SK-N-SH (cell line): ENCODE measurements at regions not wholly inside any gene's neighbourhood (a gene's known extent, or its start where the extent isn't known, plus 50 kb on each side); places are given as distances from the start of the nearest gene placed in this dataset.

ENCODE experiments used
- CTCF ChIA-PET: fragments of 300-600, 350-600 bp; formaldehyde crosslinking; extraction: SDS; loops from one replicate; lab custom pipeline; 2021; lab: Yijun Ruan, JAX
- POLR2A ChIA-PET: fragments of 350-600 bp; sonication (Branson Sonifier 250); formaldehyde crosslinking; extraction: SDS; loops from one replicate; lab custom pipeline; 2020; ENCODE audit warnings: antibody characterized with exemption, inconsistent platforms; lab: Yijun Ruan, JAX
- DNase-seq: peaks from one replicate; pipeline ENCODE4 v3.0.0; 2012
- H2AFZ ChIP-seq: fragments of 200-600 bp; sonication (generic); 2 replicates; pipeline ENCODE4 v1.8.1; 2016; ENCODE audit warnings: antibody characterized with exemption, mild to moderate bottlenecking, low read depth
- H3F3A ChIP-seq: fragments of 200-600 bp; sonication (generic); replicated peaks from 2 replicates; pipeline ENCODE3; 2016; ENCODE audit warnings: antibody characterized with exemption, mild to moderate bottlenecking; ENCODE audit not compliant: insufficient read depth
- H3K27ac ChIP-seq, 2 experiments: fragments of 200-500 bp in 1 of 2; fragments of 200-600 bp in 1 of 2; sonication (Bioruptor generic) in 1 of 2; sonication (generic), shearing (Covaris generic) in 1 of 2; 2 replicates each; pipeline versions ENCODE4 v1.5.1 to v1.6.1; 2014 to 2016; ENCODE audit warnings: low read depth in 2 of 2, inconsistent platforms in 1 of 2, low read length in 1 of 2, mild to moderate bottlenecking in 1 of 2, mixed read lengths in 1 of 2
- H3K27me3 ChIP-seq: fragments of 200-600 bp; sonication (generic), shearing (Covaris generic); 2 replicates; pipeline ENCODE4 v1.6.1; 2016; ENCODE audit warnings: mixed run types; ENCODE audit not compliant: insufficient read depth
- H3K36me3 ChIP-seq, 2 experiments: fragments of 200-500 bp in 1 of 2; fragments of 200-600 bp in 1 of 2; sonication (Bioruptor generic) in 1 of 2; sonication (generic) in 1 of 2; replicated peaks in 1 of 2; 2 replicates each; pipeline versions ENCODE3 to v1.5.1; 2014 to 2016; ENCODE audit warnings: low read length in 1 of 2, mild to moderate bottlenecking in 1 of 2; ENCODE audit not compliant: insufficient read depth in 2 of 2, control insufficient read depth in 1 of 2
- H3K4me1 ChIP-seq, 2 experiments: fragments of 200-500 bp in 1 of 2; fragments of 200-600 bp in 1 of 2; sonication (Bioruptor generic) in 1 of 2; sonication (generic), shearing (Covaris generic) in 1 of 2; 2 replicates each; pipeline versions ENCODE4 v1.5.1 to v1.6.1; 2014 to 2016; ENCODE audit warnings: low read depth in 1 of 2, low read length in 1 of 2, mixed run types in 1 of 2; ENCODE audit not compliant: insufficient read depth in 2 of 2, control insufficient read depth in 1 of 2
- H3K4me2 ChIP-seq: fragments of 200-600 bp; sonication (generic), shearing (Covaris generic); 2 replicates; pipeline ENCODE4 v1.6.1; 2017; ENCODE audit warnings: mixed run types
- H3K4me3 ChIP-seq, 2 experiments: fragments of 200-500 bp in 1 of 2; fragments of 200-600 bp in 1 of 2; sonication (Bioruptor generic) in 1 of 2; sonication (generic), shearing (Covaris generic) in 1 of 2; 2 replicates each; pipeline versions ENCODE4 v1.5.1 to v1.8.1; 2014 to 2016; ENCODE audit warnings: low read depth in 2 of 2, inconsistent platforms in 1 of 2, low read length in 1 of 2, mild to moderate bottlenecking in 1 of 2, mixed read lengths in 1 of 2, moderate library complexity in 1 of 2
- H3K79me2 ChIP-seq: fragments of 200-600 bp; sonication (generic); 2 replicates; pipeline ENCODE4 v1.8.1; 2017; ENCODE audit warnings: mild to moderate bottlenecking; ENCODE audit not compliant: insufficient read depth
- H3K9ac ChIP-seq: fragments of 200-600 bp; sonication (generic); 2 replicates; pipeline ENCODE4 v1.6.1; 2017; ENCODE audit warnings: mixed run types
- H3K9me2 ChIP-seq: fragments of 200-600 bp; sonication (generic); 2 replicates; pipeline ENCODE4 v1.6.1; 2017; ENCODE audit warnings: mixed run types
- H3K9me3 ChIP-seq: fragments of 200-600 bp; sonication (generic); 2 replicates; pipeline ENCODE4 v1.6.1; 2017; ENCODE audit warnings: mixed run types, mild to moderate bottlenecking, moderate library complexity
- H4K20me1 ChIP-seq: fragments of 200-600 bp; sonication (generic); 2 replicates; pipeline ENCODE4 v1.6.1; 2017; ENCODE audit warnings: mild to moderate bottlenecking, mixed run types; ENCODE audit not compliant: insufficient read depth
- CHD2 ChIP-seq: fragments of 150-350 bp; IDR thresholded peaks from 2 replicates; pipeline ENCODE4 v1.6.1; 2018; ENCODE audit warnings: low read length; ENCODE audit not compliant: partially characterized antibody
- EP300 ChIP-seq, 2 experiments: IDR thresholded peaks; 2 replicates each; pipeline versions ENCODE4 v1.4.0 to v1.6.1; 2012; ENCODE audit warnings: borderline replicate concordance in 1 of 2, low read depth in 1 of 2, low read length in 1 of 2
- EZH2phosphoT487 ChIP-seq: fragments of 200-600 bp; sonication (generic); IDR thresholded peaks from 2 replicates; pipeline ENCODE4 v1.6.1; 2017; ENCODE audit warnings: low read depth, mixed run types, mild to moderate bottlenecking, antibody characterized with exemption, moderate library complexity, borderline replicate concordance
- FOSL2 ChIP-seq: IDR thresholded peaks from 2 replicates; pipeline ENCODE4 v1.4.0; 2012; ENCODE audit warnings: low read depth, mild to moderate bottlenecking, moderate library complexity, borderline replicate concordance
- FOXJ3 ChIP-seq: sonication (generic); formaldehyde crosslinking; IDR thresholded peaks from 2 replicates; pipeline ENCODE4 v1.5.1; 2020; ENCODE audit warnings: mild to moderate bottlenecking, missing genetic modification reagents
- GABPA ChIP-seq: IDR thresholded peaks from 2 replicates; pipeline ENCODE4 v1.4.0; 2012; ENCODE audit warnings: low read depth, mild to moderate bottlenecking
- MEF2A ChIP-seq: IDR thresholded peaks from 2 replicates; pipeline ENCODE4 v1.4.0; 2012; ENCODE audit warnings: low read depth, borderline replicate concordance
- MXI1 ChIP-seq: IDR thresholded peaks from 2 replicates; pipeline ENCODE4 v1.6.1; 2012; ENCODE audit warnings: mild to moderate bottlenecking, low read depth, low read length, improper control_type of control experiment
- PBX3 ChIP-seq: IDR thresholded peaks from 2 replicates; pipeline ENCODE4; 2012
- POLR2AphosphoS5 ChIP-seq: IDR thresholded peaks from 2 replicates; pipeline ENCODE4 v1.6.1; 2012; ENCODE audit warnings: low read depth, low read length
- RAD21 ChIP-seq: IDR thresholded peaks from 2 replicates; pipeline ENCODE4 v1.6.1; 2012; ENCODE audit warnings: mild to moderate bottlenecking, low read length
- RFX5 ChIP-seq: IDR thresholded peaks from 2 replicates; pipeline ENCODE4 v1.6.1; 2012; ENCODE audit warnings: mild to moderate bottlenecking, improper control_type of control experiment, low read length
- TCF12 ChIP-seq: IDR thresholded peaks from 2 replicates; pipeline ENCODE4 v1.4.0; 2012
- USF1 ChIP-seq: IDR thresholded peaks from 2 replicates; pipeline ENCODE4 v1.4.0; 2012; ENCODE audit warnings: low read depth, borderline replicate concordance
- YY1 ChIP-seq: IDR thresholded peaks from 2 replicates; pipeline ENCODE4 v1.4.0; 2012; ENCODE audit warnings: low read depth, mild to moderate bottlenecking
- WGBS: methylation state at CpG from one replicate; pipeline ENCODE4 v1.1.6; 2017; ENCODE audit warnings: low lambda C conversion rate; 5-methylcytosine and 5-hydroxymethylcytosine counted together
- TF ChIP-seq, protein P1 (sequence below): IDR thresholded peaks from 2 replicates; pipeline ENCODE4 v1.4.0; 2012; ENCODE audit warnings: low read depth, borderline replicate concordance
- TF ChIP-seq, protein P2 (sequence below): fragments of 150-350 bp; IDR thresholded peaks from 2 replicates; pipeline ENCODE4 v1.6.1; 2016; ENCODE audit warnings: mild to moderate bottlenecking, low read depth, low read length
- TF ChIP-seq, protein P3 (sequence below): fragments of 150-350 bp; IDR thresholded peaks from 2 replicates; pipeline ENCODE4 v1.6.1; 2017; ENCODE audit warnings: antibody characterized with exemption, low read length, low read depth, borderline replicate concordance

GRCh38 chr5:142396436-142397038, 71.7 kb upstream of the SPRY4 start (continued):
- TF ChIP-seq, protein P1, sequence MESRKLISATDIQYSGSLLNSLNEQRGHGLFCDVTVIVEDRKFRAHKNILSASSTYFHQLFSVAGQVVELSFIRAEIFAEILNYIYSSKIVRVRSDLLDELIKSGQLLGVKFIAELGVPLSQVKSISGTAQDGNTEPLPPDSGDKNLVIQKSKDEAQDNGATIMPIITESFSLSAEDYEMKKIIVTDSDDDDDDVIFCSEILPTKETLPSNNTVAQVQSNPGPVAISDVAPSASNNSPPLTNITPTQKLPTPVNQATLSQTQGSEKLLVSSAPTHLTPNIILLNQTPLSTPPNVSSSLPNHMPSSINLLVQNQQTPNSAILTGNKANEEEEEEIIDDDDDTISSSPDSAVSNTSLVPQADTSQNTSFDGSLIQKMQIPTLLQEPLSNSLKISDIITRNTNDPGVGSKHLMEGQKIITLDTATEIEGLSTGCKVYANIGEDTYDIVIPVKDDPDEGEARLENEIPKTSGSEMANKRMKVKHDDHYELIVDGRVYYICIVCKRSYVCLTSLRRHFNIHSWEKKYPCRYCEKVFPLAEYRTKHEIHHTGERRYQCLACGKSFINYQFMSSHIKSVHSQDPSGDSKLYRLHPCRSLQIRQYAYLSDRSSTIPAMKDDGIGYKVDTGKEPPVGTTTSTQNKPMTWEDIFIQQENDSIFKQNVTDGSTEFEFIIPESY = no peak
- TF ChIP-seq POLR2AphosphoS5 = no peak
- TF ChIP-seq TCF12 = no peak
- TF ChIP-seq YY1 = no peak
- TF ChIP-seq MEF2A = no peak

GRCh38 chr5:142395334-142395733, 70.5 kb upstream of the SPRY4 start:
- POLR2A ChIA-PET = no interaction called here

More at GRCh38 chr5:142395334-142395733, 70.5 kb upstream of the SPRY4 start:
- Histone ChIP-seq H4K20me1 (no peaks in the 10 kb centered on the region), H3F3A (no peaks in the 10 kb centered on the region), H3K9me3 (no peaks in the 10 kb centered on the region), H3K9me2 (no peaks in the 10 kb centered on the region), H3K27ac (no peak overlapping the region), H3K79me2 (no peaks in the 10 kb centered on the region), H3K9ac (no peak overlapping the region), H2AFZ (no peak overlapping the region), H3K27me3 (no peaks in the 10 kb centered on the region), H3K36me3 (peaks cover 0 to 22% of the 10 kb centered on the region in 2 experiments), H3K4me1 (peaks cover 11 to 14% of the 10 kb centered on the region in 2 experiments; a peak in 2 of 4 replicates), H3K4me2 (no peak overlapping the region), H3K4me3 (no peak overlapping the region)
- DNase-seq = no peak
- CTCF ChIA-PET = no interaction called here
- WGBS = 100% methylated on average over 4 of the region's 4 CpGs
- no peak for TF ChIP-seq MXI1
- TF ChIP-seq, protein P1 = no peak
- no peak for TF ChIP-seq GABPA
- no peak for TF ChIP-seq USF1
- no peak for TF ChIP-seq FOXJ3 (CRISPR knock-in tag)
- TF ChIP-seq MEF2A = no peak
- no peak for TF ChIP-seq PBX3
- no peak for TF ChIP-seq CHD2
- no peak for TF ChIP-seq EP300 (IDR thresholded peaks at IDR 0.05; ENCODE audit: borderline replicate concordance in 1 of 2, low read depth in 1 of 2, low read length in 1 of 2)
- no peak for TF ChIP-seq EZH2phosphoT487
- no peak for TF ChIP-seq RAD21
- TF ChIP-seq, protein P2, sequence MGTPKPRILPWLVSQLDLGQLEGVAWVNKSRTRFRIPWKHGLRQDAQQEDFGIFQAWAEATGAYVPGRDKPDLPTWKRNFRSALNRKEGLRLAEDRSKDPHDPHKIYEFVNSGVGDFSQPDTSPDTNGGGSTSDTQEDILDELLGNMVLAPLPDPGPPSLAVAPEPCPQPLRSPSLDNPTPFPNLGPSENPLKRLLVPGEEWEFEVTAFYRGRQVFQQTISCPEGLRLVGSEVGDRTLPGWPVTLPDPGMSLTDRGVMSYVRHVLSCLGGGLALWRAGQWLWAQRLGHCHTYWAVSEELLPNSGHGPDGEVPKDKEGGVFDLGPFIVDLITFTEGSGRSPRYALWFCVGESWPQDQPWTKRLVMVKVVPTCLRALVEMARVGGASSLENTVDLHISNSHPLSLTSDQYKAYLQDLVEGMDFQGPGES = no peak
- no peak for TF ChIP-seq RFX5
- TF ChIP-seq, protein P3, sequence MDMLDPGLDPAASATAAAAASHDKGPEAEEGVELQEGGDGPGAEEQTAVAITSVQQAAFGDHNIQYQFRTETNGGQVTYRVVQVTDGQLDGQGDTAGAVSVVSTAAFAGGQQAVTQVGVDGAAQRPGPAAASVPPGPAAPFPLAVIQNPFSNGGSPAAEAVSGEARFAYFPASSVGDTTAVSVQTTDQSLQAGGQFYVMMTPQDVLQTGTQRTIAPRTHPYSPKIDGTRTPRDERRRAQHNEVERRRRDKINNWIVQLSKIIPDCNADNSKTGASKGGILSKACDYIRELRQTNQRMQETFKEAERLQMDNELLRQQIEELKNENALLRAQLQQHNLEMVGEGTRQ = no peak
- TF ChIP-seq FOSL2 = no peak
- TF ChIP-seq, all 33 proteins: peak for 0
